ENCODE measurements at regions not wholly inside any gene's neighbourhood (a gene's known extent, or its start where the extent isn't known, plus 50 kb on each side); places are given as distances from the start of the nearest gene placed in this dataset.
"Not testable (repeated sequence)": the region's sequence is repeated elsewhere in the genome, so short reads cannot be mapped to it uniquely, and the experiment has no call there.

DNA sequence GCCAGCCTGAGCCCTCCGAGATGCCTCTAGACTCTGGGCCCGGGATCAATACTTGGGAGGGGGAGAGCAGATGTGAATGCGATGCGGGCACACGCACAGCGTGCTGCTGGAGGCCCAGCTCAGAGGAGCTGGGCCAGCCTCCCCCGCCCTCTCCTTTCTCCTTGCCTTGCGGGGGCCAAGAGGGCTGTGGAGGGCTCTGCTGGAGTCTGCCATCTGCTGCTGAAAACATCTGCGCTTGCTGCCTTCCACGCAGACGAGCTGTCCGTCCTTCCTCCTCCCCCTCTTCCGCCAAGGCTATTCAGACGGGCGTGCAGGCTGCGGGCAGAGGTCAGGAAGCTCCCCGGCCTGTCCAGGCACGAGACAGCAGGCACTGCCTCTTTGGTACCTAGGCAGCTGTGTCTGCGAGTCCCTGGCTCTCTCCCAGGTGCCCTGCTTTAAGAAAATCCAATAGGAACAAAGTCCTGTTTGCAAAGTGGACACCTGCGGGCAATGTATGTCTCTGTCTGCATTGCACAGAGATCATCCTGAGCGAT is 75.2 kb downstream of the SPRING1 start:
- Mint-ChIP-seq H3K4me1 (ENCODE audit: low read depth) (peaks cover 5% of the 10 kb centered on the region), H3K36me3 (ENCODE audit: low read depth) (no peaks in the 10 kb centered on the region), H3K27me3 (peaks cover 17% of the 10 kb centered on the region), H3K4me3 (no peak overlapping the region), H3K27ac (no peak overlapping the region), H3K9me3 (no peaks in the 10 kb centered on the region)
- no peak for DNase-seq

DNA sequence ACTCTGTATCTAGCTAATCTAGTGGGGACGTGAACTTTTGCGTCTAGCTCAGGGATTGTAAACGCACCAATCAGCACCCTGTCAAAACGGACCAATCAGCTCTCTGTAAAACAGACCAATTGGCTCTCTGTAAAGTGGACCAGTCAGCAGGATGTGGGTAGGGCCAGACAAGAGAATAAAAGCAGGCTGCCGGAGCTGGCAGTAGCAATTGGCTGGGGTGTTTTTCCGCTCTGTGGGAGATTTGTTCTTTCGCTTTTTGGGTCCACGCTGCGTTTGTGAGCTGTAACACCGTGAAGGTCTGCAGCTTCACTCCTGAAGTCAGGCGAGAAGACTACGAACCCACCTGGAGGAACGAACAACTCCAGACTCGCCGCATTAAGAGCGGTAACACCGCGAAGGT is 76.5 kb downstream of the SPRING1 start:
- no peak overlapping the region for H3K27ac Mint-ChIP-seq
- no peaks in the 10 kb centered on the region for H3K9me3 Mint-ChIP-seq
- no peak overlapping the region for H3K4me3 Mint-ChIP-seq
- H3K36me3 Mint-ChIP-seq (ENCODE audit: low read depth), result no peaks in the 10 kb centered on the region
- H3K4me1 Mint-ChIP-seq (ENCODE audit: low read depth), result peaks cover 5% of the 10 kb centered on the region
- peaks cover 21% of the 10 kb centered on the region for H3K27me3 Mint-ChIP-seq
- no peak for DNase-seq

DNA sequence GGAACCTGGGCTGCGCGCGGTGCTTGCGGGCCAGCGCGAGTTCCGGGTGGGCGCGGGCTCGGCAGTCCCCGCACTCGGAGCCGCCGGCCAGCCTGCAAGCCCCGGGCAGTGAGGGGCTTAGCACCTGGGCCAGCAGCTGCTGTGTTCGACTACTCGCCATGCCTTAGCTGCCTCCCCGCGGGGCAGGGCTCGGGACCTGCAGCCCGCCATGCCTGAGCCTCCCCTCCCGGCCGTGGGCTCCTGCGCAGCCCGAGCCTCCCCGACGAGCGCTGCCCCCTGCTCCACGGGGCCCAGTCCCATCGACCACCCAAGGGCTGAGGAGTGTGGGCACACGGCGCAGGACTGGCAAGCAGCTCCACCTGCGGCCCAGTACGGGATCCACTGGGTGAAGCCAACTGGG is 77.1 kb downstream of the SPRING1 start:
- H3K4me3 Mint-ChIP-seq; H3K36me3 Mint-ChIP-seq (ENCODE audit: low read depth); H3K4me1 Mint-ChIP-seq (ENCODE audit: low read depth); H3K9me3 Mint-ChIP-seq; H3K27ac Mint-ChIP-seq; DNase-seq: not testable (repeated sequence)
- H3K27me3 Mint-ChIP-seq, result peaks cover 22% of the 10 kb centered on the region

DNA sequence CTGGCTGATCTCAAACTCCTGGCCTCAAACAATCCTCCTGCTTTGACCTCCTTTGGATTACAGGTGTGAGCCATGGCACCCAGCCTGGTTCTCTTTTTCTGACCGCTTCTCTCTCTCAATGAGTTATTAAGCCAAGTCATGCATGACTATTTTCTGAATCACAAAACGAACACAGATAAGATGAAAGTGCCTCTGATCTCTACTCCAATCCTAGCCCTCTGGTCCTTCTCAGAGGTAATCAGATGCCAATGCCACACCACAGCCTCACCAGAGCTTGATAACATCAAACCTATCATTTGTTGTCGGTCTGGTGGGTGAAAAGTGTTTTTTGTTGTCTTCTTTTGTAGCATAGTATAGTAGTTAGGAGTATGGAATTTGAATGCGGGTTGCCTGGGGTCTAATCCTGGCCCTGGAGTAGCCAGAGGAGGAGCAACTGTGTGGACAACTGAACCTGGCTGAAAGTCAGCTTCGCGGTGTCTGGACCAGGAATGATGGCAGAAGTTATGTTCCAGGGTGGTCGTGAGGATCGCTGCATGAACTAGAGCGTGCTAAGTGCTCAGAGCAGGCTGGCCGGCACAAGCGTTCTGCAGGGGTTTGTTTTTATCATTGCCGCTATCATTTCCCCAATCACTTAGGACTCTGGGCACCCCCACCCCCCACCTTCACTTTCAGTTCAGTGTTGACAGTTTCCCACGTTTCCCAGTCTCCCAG is 77.9 kb downstream of the SPRING1 start:
- H3K4me3 Mint-ChIP-seq, result no peak overlapping the region
- H3K36me3 Mint-ChIP-seq (ENCODE audit: low read depth), result no peaks in the 10 kb centered on the region
- H3K9me3 Mint-ChIP-seq, result no peaks in the 10 kb centered on the region
- peaks cover 5% of the 10 kb centered on the region for H3K4me1 Mint-ChIP-seq (ENCODE audit: low read depth)
- no peak overlapping the region for H3K27ac Mint-ChIP-seq
- peaks cover 22% of the 10 kb centered on the region for H3K27me3 Mint-ChIP-seq
- DNase-seq, result no peak

DNA sequence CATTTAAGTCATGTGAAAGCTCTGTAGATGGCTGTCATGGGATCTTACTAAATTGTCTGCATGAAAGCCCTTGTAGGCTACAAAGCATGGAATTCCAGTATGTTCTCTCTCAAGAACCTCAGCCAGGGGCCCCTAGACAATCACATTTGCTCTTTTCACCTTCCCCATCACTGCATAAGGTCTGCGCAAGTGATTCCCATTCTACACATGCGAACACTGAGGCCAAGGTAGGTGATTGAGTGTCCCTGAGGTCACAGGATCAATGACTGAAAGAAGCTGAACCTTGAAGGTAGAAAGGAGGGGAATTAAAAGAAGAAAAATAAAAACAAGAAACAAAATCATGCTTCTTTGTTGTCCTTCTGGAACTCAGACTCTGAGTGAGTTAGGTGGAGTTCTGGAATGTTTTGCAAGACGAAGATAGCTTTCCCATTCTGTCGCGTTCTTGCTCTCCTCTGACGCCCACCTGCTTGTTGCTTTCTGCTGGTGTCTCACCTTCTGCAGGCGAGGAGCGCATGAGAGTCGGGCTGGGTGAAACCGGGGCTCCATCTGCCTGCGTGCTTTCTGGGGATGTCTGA is 79.9 kb downstream of the SPRING1 start:
- DNase-seq, result no peak
- Mint-ChIP-seq H3K27ac (no peak overlapping the region), H3K36me3 (ENCODE audit: low read depth) (no peaks in the 10 kb centered on the region), H3K27me3 (peaks cover 20% of the 10 kb centered on the region), H3K4me1 (ENCODE audit: low read depth) (peaks cover 5% of the 10 kb centered on the region), H3K9me3 (peaks cover 2% of the 10 kb centered on the region), H3K4me3 (no peak overlapping the region)

DNA sequence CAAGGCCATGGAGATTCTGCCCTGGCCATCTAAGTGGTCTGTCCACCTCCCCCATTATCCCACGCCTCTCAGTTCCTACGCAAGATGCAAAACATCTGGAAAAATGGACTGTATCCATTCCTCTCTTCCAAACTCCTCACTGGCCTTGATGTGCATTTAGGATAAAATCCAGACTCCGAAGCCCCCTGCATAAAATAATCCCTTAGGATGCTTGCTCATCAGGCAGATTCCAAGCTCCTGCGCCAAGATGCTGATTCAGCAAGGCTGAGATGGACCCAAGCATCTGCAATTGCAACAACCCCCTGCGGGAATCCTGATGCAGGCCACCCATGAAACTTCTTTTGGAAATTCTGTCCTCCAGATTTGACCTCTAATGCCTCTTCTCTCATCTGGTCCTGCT is 81.6 kb downstream of the SPRING1 start:
- Mint-ChIP-seq H3K4me3 (no peak overlapping the region), H3K4me1 (ENCODE audit: low read depth) (peaks cover 5% of the 10 kb centered on the region), H3K27me3 (peaks cover 21% of the 10 kb centered on the region), H3K36me3 (ENCODE audit: low read depth) (no peaks in the 10 kb centered on the region), H3K9me3 (peaks cover 2% of the 10 kb centered on the region), H3K27ac (no peak overlapping the region)
- DNase-seq, result no peak

DNA sequence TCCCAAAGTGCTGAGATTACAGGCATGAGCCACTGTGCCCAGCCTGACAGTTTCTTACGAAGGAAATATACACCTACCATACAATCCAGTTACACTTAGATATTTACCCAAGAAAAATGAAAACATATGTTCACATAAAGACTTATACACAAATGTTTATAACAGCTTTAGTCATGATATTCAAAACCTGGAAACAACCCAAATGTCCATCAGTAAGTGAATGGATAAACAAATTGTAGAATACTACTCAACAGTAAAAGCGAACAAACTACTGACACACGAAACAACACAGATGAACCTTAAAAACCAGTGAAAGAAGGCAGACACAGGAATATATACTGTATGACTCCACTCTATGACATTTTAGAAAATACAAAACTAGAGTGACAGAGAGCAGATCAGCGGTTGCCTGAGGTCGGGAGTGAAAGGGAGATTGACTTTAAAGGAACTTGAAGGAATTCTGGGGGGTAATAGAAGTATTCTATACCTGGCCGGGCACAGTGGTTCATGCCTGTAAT is 83.6 kb downstream of the SPRING1 start:
- H3K4me3 Mint-ChIP-seq, result no peak overlapping the region
- H3K9me3 Mint-ChIP-seq, result peaks cover 2% of the 10 kb centered on the region
- H3K36me3 Mint-ChIP-seq (ENCODE audit: low read depth), result no peaks in the 10 kb centered on the region
- H3K27ac Mint-ChIP-seq, result no peak overlapping the region
- peaks cover 25% of the 10 kb centered on the region for H3K27me3 Mint-ChIP-seq
- H3K4me1 Mint-ChIP-seq (ENCODE audit: low read depth), result peaks cover 7% of the 10 kb centered on the region
- no peak for DNase-seq

DNA sequence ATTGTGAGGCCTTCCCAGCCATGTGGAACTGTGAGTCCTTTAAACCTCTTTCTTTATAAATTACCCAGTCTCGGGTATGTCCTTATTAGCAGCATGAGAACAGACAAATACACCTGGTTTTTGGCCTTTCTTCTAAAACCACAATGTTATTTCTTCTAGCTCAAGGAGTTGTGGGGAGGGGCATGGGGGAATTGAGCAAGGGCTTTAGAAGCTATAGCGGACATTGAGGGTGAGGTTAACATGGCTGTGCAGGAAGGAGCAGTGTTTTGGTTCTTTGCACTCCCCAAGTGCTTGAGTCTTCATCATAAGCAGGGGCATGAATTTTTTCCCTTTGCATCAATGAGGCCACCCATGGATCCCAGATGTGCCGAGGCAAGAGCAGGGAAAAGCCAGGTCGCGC is 86.8 kb downstream of the SPRING1 start:
- no peak overlapping the region for H3K4me3 Mint-ChIP-seq
- H3K27ac Mint-ChIP-seq, result no peak overlapping the region
- H3K27me3 Mint-ChIP-seq, result peaks cover 22% of the 10 kb centered on the region
- peaks cover 2% of the 10 kb centered on the region for H3K4me1 Mint-ChIP-seq (ENCODE audit: low read depth)
- no peaks in the 10 kb centered on the region for H3K36me3 Mint-ChIP-seq (ENCODE audit: low read depth)
- H3K9me3 Mint-ChIP-seq, result peaks cover 2% of the 10 kb centered on the region
- DNase-seq, result no peak

DNA sequence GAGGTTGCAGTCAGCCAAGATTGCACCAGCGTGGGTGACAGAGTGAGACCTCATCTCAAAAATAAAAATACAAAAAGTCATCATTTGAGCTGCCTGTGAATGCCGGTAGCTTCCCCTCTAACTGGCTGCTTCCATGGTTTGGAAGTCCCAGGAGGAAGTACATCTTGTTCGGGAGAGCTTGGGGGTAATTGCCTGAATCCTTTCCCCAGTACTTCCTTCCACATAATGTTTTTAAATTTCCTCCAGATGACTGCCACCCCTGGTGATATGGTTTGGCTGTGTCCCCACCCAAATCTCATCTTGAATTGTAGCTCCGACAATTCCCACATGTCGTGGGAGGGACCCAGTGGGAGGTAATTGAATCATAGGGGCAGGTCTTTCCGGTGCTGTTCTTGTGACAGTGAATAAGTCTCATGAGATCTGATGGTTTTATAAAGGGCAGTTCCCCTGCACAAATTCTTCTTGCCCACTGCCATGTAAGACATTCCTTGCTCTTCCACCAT is 87.2 kb downstream of the SPRING1 start:
- Mint-ChIP-seq H3K36me3 (ENCODE audit: low read depth) (no peaks in the 10 kb centered on the region), H3K27ac (no peak overlapping the region), H3K4me3 (no peak overlapping the region), H3K4me1 (ENCODE audit: low read depth) (peaks cover 2% of the 10 kb centered on the region), H3K9me3 (peaks cover 2% of the 10 kb centered on the region), H3K27me3 (peaks cover 22% of the 10 kb centered on the region)
- DNase-seq, result no peak

DNA sequence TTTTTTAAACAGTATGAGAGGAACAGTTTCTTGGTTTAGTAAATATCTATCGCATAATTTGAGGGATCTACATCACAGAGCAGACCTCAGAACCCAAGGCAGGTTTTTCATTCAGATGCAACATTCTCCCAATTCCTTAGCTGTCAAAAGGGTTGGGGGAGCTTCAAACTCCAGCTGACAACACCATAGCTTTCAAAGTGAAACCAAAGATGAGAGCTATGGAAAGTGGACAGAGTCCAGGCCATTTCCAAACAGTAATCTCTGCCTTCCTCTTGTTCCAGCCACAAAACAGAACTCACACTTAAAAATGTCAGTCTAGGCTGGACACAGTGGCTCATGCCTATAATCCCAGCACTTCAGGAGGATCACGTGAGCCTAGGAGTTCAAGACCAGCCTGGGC is 87.8 kb downstream of the SPRING1 start:
- Mint-ChIP-seq H3K4me3 (no peak overlapping the region), H3K27ac (no peak overlapping the region), H3K36me3 (ENCODE audit: low read depth) (no peaks in the 10 kb centered on the region), H3K4me1 (ENCODE audit: low read depth) (peaks cover 2% of the 10 kb centered on the region), H3K9me3 (peaks cover 4% of the 10 kb centered on the region), H3K27me3 (peaks cover 22% of the 10 kb centered on the region)
- DNase-seq, result no peak

DNA sequence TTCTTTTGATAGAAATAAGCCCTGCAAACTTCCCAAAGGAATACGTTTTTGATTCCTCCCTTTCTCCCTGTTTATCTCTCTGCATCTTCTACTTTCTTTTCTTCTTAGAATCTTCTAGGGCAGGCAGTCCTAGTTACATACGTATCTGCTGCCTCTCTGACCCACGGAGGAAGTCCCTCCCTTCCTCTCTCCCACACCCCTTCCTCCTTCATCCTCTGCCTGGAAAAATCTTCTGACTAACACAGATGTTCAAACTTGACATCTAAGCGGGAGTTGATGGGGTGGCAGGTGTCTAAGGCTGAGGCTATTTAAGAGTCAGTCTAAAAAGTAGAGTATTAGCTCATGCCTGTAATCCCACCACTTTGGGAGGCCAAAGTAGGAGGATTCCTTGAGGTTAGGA is 88.6 kb downstream of the MAP1LC3B2 start:
- no peak for DNase-seq
- peaks cover 9% of the 10 kb centered on the region for H3K9me3 Mint-ChIP-seq

DNA sequence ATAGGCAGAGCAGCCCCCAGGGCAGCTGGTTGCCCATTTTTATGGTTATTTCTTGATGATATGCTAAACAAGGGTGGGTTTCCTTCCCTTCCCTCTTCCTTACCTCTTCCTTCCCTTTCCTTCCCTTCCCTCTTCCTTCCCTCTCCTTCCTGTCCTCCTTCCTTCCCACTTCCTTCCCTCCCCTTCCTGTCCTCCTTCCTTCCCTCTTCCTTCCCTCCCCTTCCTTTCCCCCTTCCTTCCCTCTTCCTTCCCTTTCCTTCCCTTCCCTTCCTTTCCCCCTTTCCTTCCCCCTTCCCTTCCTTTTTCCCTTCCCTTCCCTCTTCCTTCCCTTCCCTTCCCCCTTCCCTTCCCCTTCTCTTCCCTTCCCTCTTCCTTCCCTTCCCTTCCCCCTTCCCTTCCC is 87.7 kb downstream of the MAP1LC3B2 start:
- H3K4me1 Mint-ChIP-seq (ENCODE audit: low read depth), result peaks cover 7% of the 10 kb centered on the region
- DNase-seq, result no peak
- H3K4me3 Mint-ChIP-seq, result no peak overlapping the region
- no peak overlapping the region for H3K27ac Mint-ChIP-seq
- no peaks in the 10 kb centered on the region for H3K36me3 Mint-ChIP-seq (ENCODE audit: low read depth)
- H3K27me3 Mint-ChIP-seq, result peaks cover 22% of the 10 kb centered on the region
- H3K9me3 Mint-ChIP-seq, result peaks cover 9% of the 10 kb centered on the region

More for the DNA sequence above, 88.6 kb downstream of the MAP1LC3B2 start:
- Mint-ChIP-seq H3K4me3 (no peak overlapping the region), H3K27me3 (peaks cover 22% of the 10 kb centered on the region), H3K36me3 (ENCODE audit: low read depth) (no peaks in the 10 kb centered on the region), H3K4me1 (ENCODE audit: low read depth) (peaks cover 4% of the 10 kb centered on the region), H3K27ac (no peak overlapping the region)

DNA sequence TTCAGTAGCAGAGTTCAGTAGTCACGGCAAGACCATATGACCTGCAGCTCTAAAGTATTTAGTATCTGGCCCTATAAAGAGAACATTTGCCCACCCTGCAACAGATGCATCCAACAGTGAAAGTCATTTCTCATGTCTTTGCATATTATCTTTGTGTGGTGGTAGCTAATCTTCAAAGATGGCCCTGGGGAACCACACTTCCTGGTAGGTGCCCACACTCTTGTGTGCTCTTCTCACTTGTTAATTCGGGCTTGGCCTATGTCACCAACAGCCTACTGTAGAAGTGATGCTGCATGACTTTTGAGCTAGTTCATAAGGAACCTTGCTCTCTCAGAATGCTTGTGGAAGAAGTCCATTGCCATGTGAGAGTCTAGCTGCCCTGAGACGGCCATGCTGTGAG is 85.6 kb downstream of the MAP1LC3B2 start:
- H3K4me3 Mint-ChIP-seq, result no peak overlapping the region
- peaks cover 5% of the 10 kb centered on the region for H3K4me1 Mint-ChIP-seq (ENCODE audit: low read depth)
- no peaks in the 10 kb centered on the region for H3K36me3 Mint-ChIP-seq (ENCODE audit: low read depth)
- peaks cover 9% of the 10 kb centered on the region for H3K9me3 Mint-ChIP-seq
- peaks cover 12% of the 10 kb centered on the region for H3K27me3 Mint-ChIP-seq
- H3K27ac Mint-ChIP-seq, result no peak overlapping the region
- no peak for DNase-seq

DNA sequence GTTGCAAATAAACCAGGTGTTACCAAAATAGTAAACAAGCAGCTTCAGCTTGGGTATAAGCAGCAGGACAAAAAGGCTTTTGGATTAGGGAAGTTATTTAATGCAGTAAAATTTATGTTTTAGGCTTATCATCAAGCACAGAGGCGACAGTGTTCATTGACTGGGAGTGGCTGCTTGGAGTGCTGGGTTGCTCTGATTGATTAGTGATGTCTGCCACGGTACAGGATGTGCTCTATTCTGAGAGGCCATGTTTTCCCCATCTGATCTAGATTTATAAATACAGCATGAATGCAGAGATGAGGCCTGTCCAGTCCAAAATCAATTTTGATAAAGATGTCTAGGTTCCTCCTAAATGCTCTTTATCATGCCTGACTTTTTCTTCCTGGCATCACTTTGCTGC is 83.5 kb downstream of the MAP1LC3B2 start:
- Mint-ChIP-seq H3K27ac (no peak overlapping the region), H3K4me3 (no peak overlapping the region), H3K27me3 (peaks cover 5% of the 10 kb centered on the region), H3K36me3 (ENCODE audit: low read depth) (no peaks in the 10 kb centered on the region), H3K9me3 (peaks cover 9% of the 10 kb centered on the region), H3K4me1 (ENCODE audit: low read depth) (peaks cover 5% of the 10 kb centered on the region)
- no peak for DNase-seq

DNA sequence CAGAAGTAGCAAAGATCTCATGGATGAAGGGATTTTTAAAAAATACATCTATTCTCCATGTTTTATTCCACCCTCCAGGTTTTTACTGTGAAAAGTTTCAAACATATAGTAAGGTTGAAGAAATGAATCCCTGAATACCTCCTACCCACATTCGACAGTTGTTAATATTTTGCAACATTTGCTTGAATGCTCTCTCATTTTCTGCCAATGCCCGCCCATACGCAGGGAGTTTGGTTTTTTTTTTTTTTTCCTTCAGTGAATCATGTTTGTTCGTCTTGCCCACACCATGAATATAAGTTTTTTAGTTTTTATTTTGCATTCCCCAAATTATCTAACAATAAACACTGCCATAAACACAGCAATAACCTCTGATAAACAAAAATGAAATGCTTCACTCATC is 82.9 kb downstream of the MAP1LC3B2 start:
- H3K9me3 Mint-ChIP-seq, result peaks cover 9% of the 10 kb centered on the region
- peaks cover 2% of the 10 kb centered on the region for H3K27me3 Mint-ChIP-seq
- H3K27ac Mint-ChIP-seq, result no peak overlapping the region
- H3K4me3 Mint-ChIP-seq, result no peak overlapping the region
- H3K36me3 Mint-ChIP-seq (ENCODE audit: low read depth), result no peaks in the 10 kb centered on the region
- H3K4me1 Mint-ChIP-seq (ENCODE audit: low read depth), result peaks cover 5% of the 10 kb centered on the region
- DNase-seq, result no peak

All from activated T-cell treated with anti-CD3 and anti-CD28 coated beads, Interleukin-2, amount 50 U/mL, for 24 hours (primary cell).